ENCODE measurements at regions not wholly inside any gene's neighbourhood (a gene's known extent, or its start where the extent isn't known, plus 50 kb on each side); places are given as distances from the start of the nearest gene placed in this dataset.

- TF ChIP-seq PKNOX1 (IDR thresholded peaks at IDR 0.05) = no peak
Measured at GRCh38 chr3:104297617-104298016, 1069.1 kb upstream of the ALCAM start (continued).

DNA sequence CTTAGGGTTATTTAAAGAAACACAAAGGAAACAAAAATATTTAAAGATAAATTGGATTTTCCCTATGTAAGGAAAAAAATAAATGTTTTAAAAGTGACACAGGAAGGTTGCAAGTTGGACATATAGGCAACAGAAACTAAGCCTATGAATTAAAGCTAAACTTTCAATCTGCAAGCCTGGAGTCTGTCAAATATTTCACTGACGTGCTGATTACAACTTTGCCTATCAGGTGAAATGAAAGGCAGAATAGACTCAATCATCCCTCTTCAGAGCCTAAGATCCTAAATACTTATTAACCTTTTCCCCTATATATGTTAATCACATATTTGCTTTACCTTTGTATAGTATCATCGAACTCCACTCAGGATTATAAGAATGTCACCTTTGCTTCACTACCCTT, 1068.0 kb upstream of the ALCAM start:
- H3K4me1 ChIP-seq (ENCODE audit: control insufficient read depth, insufficient read depth, low read length) = no peaks in the 10 kb centered on the region
- no peaks in the 10 kb centered on the region for H3K36me3 ChIP-seq (ENCODE audit: control insufficient read depth in 2 of 2, insufficient read depth in 2 of 2, low read length in 1 of 2)
- FAIRE-seq (no peak), DNase-seq (ENCODE audit: low read depth, low spot score) (no peak), ATAC-seq (no peak)
- 53% methylated on average over 2 of the region's 2 CpGs for WGBS (ENCODE audit: insufficient coverage, insufficient replicate concordance, low lambda C conversion rate, missing lambda C conversion rate)
- CTCF ChIA-PET = no interaction called here
- H3K9ac ChIP-seq (ENCODE audit: control insufficient read depth, insufficient read depth, low read length) = no peak overlapping the region
- no peaks in the 10 kb centered on the region for H3K27me3 ChIP-seq (replicated peaks in 1 of 2; ENCODE audit: control insufficient read depth in 2 of 2, insufficient read depth in 2 of 2, low read length in 1 of 2)
- H3K9me3 ChIP-seq (replicated peaks; ENCODE audit: control insufficient read depth, insufficient read depth, low read length) = no peaks in the 10 kb centered on the region
- RAD21 ChIA-PET (ENCODE audit: unreplicated experiment) = no interaction called here
- TF ChIP-seq, protein P1, sequence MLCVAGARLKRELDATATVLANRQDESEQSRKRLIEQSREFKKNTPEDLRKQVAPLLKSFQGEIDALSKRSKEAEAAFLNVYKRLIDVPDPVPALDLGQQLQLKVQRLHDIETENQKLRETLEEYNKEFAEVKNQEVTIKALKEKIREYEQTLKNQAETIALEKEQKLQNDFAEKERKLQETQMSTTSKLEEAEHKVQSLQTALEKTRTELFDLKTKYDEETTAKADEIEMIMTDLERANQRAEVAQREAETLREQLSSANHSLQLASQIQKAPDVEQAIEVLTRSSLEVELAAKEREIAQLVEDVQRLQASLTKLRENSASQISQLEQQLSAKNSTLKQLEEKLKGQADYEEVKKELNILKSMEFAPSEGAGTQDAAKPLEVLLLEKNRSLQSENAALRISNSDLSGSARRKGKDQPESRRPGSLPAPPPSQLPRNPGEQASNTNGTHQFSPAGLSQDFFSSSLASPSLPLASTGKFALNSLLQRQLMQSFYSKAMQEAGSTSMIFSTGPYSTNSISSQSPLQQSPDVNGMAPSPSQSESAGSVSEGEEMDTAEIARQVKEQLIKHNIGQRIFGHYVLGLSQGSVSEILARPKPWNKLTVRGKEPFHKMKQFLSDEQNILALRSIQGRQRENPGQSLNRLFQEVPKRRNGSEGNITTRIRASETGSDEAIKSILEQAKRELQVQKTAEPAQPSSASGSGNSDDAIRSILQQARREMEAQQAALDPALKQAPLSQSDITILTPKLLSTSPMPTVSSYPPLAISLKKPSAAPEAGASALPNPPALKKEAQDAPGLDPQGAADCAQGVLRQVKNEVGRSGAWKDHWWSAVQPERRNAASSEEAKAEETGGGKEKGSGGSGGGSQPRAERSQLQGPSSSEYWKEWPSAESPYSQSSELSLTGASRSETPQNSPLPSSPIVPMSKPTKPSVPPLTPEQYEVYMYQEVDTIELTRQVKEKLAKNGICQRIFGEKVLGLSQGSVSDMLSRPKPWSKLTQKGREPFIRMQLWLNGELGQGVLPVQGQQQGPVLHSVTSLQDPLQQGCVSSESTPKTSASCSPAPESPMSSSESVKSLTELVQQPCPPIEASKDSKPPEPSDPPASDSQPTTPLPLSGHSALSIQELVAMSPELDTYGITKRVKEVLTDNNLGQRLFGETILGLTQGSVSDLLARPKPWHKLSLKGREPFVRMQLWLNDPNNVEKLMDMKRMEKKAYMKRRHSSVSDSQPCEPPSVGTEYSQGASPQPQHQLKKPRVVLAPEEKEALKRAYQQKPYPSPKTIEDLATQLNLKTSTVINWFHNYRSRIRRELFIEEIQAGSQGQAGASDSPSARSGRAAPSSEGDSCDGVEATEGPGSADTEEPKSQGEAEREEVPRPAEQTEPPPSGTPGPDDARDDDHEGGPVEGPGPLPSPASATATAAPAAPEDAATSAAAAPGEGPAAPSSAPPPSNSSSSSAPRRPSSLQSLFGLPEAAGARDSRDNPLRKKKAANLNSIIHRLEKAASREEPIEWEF (IDR thresholded peaks at IDR 0.05; ENCODE audit: insufficient replicate concordance, low read depth, low read length) = no peak
- BruUV-seq (replicated peaks) = no TSS peak
- in situ Hi-C loops (cut with MboI) = loop anchor here (25.0 kb wide), 1 partner anchor 1214 kb away; no protein-coding TSS in a partner anchor
- H3K4me3 ChIP-seq = no peak overlapping the region
- intact Hi-C loops (cut with micrococcal nuclease; ENCODE audit: unreplicated experiment) = no loop called here
- no peak overlapping the region for H2AFZ ChIP-seq (ENCODE audit: control insufficient read depth, low read depth, low read length)
- POLR2A ChIA-PET = no interaction called here
- no peaks in the 10 kb centered on the region for H4K20me1 ChIP-seq (ENCODE audit: control insufficient read depth, insufficient read depth)
- H3K27ac ChIP-seq (ENCODE audit: control insufficient read depth, insufficient read depth) = no peak overlapping the region
- no peaks in the 10 kb centered on the region for H3K79me2 ChIP-seq (ENCODE audit: control insufficient read depth, insufficient read depth, low read length)
- H3K4me2 ChIP-seq (ENCODE audit: control insufficient read depth, insufficient read depth) = no peak overlapping the region
- SMC1A ChIA-PET (ENCODE audit: uncharacterized antibody, unreplicated experiment) = no interaction called here
